ENCODE measurements at regions not wholly inside any gene's neighbourhood (a gene's known extent, or its start where the extent isn't known, plus 50 kb on each side); places are given as distances from the start of the nearest gene placed in this dataset.
"Not testable (repeated sequence)": the region's sequence is repeated elsewhere in the genome, so short reads cannot be mapped to it uniquely, and the experiment has no call there.

DNA sequence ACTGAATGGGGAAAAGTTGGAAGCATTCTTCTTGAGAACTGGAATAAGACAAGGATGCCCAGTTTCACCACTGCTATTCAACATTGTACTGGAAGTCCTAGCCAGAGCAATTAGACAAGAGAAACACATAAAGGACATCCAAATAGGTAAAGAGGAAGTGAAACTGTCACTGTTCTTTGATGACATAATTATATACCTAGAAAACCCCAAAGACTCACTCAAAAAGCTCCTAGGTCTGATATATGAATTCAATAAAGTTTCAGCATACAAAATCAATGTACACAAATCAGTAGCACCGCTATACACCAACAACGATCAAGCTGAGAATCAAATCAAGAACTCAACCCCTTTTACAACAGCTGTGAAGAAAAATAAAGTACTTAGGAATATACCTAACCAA, 157.3 kb upstream of the DDHD1 start:
- DNase-seq (ENCODE audit: low read depth in 3 of 3, low spot score in 1 of 3), result no peak

DNA sequence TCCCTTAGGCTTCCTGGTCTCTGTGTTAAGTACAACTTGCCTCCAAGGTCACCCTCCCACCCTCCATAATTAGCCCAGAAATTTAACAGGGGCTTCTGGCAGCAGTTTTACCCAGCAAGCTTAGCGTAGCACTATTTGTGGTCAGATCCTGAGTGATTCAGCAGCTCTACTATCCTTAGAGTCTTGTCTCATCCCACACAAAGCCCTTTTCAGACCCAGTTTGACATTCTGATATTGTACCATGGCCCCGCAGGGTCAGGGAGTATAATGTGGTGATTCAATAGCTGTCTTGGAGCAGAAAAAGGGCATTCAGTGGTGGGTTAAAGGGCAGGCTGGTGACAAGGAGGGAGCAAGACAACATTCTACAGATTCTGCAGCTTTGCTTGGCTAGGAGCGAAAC, 153.8 kb upstream of the DDHD1 start:
- DNase-seq (ENCODE audit: low read depth in 3 of 3, low spot score in 1 of 3), result no peak

- peak in 1 of 3 donors; percentile 22 for DNase-seq (ENCODE audit: low read depth in 3 of 3, low spot score in 1 of 3)
These were observed 153.2 kb upstream of the DDHD1 start for GRCh38 chr14:53306267-53306721.

DNA sequence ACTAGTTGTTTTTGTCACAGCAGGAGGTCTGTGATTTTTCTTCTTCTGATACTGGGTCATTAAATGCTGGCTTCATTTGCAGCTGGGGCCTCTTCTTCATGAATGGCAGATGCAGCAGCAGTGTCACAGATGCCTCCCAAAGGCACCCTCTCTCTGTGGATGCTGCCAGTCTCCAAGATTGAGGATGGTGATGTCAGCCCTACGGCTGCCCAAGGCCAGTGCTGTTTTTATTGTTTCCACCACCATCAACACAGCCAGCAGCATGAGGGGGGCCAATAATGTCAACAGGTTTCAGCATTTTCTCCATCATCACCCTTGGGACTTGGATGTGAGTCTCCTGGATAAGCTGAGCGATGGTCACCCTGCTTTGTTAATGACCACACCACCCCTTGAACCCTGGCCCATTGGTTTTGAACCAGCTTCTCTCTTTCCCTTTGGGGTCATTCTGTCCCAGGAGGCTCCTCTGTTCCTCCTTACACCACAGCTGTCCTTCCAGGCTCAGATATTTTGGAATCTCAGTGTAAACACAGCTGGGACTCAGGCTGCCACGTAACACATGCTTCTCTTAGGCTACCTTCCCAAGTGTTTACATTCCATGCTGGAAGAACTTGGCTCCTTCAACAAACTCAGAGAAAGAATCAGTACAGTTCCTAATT, 151.7 kb upstream of the DDHD1 start:
- DNase-seq (ENCODE audit: low read depth in 3 of 3, low spot score in 1 of 3), result no peak

GRCh38 chr14:53295985-53296582, 143.0 kb upstream of the DDHD1 start:
- DNase-seq (ENCODE audit: low read depth in 3 of 3, low spot score in 1 of 3), result no peak

GRCh38 chr14:53295372-53295771, 142.2 kb upstream of the DDHD1 start:
- DNase-seq (ENCODE audit: low read depth in 3 of 3, low spot score in 1 of 3), result no peak

- no peak for DNase-seq (ENCODE audit: low read depth in 3 of 3, low spot score in 1 of 3)
These were observed 133.2 kb upstream of the DDHD1 start for GRCh38 chr14:53286301-53286700.

- DNase-seq (ENCODE audit: low read depth in 3 of 3, low spot score in 1 of 3), result no peak
These were observed 132.7 kb upstream of the DDHD1 start for GRCh38 chr14:53285821-53286220.

DNA sequence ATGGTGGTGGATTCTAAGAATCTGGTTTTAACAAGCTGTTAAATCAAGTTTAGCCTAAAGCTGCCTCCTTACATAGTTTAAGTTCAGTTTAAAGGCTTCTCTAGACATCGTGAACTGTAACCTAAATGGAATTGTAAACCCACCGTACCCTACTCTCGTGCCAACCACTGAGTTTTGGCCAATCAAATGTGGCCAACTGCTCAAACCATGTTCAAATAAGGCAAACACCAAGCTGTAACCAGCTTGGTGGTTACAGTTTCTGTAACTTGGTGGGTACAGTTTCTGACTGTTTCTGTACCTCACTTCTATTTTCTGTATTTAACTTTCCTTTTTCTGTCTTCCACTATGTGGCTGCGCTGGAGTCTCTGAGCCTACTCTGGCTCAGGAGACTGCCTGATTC, 131.9 kb upstream of the DDHD1 start:
- DNase-seq (ENCODE audit: low read depth in 3 of 3, low spot score in 1 of 3), result no peak

DNA sequence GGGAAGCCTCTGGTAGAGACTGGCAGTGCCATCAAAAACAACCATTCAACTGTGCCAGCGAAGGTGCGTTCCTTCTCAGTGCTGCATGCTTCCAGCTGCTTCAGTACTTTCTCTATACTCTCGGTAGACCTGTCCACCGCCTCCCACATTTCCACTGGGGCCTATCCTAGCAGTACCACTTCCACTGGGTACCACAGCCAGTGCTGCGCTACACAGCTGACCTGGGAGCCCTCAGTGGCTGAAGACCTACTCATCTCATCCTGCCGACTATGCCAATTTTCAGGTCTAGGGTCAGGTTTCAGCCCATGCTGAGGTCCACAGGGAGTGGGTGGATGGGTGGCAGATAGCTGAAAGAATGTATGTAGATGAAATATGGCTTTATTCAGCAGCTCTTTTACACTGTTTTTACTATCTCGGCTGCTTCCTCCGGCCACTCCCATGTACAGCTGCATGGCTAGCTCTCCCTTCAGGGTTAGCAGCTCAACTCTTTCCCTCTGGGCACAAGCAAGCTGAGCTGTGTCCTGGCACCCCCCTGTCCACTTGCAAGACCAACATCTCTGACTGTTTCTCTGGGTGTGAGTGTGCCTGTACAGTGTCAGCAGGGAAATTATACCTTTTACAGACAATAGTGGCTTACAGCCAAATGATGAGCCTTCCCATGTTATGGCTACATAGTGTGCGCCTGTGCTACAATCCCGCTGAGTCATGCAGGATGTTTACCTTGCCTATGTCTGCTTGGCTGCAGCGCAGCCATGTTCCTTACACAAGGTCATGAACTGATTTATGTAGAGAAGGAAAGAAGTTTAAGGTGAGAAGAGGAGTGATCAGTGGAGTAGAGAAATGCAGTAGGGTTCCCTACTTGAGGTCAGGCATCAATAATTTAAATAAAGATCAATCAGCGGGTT, 125.7 kb upstream of the DDHD1 start:
- DNase-seq (ENCODE audit: low read depth in 3 of 3, low spot score in 1 of 3), result no peak

GRCh38 chr14:53273671-53274072, 120.5 kb upstream of the DDHD1 start:
- DNase-seq (ENCODE audit: low read depth in 3 of 3, low spot score in 1 of 3), result no peak

- no peak for DNase-seq (ENCODE audit: low read depth in 3 of 3, low spot score in 1 of 3)
These were observed 111.9 kb upstream of the DDHD1 start for GRCh38 chr14:53265025-53265424.

DNA sequence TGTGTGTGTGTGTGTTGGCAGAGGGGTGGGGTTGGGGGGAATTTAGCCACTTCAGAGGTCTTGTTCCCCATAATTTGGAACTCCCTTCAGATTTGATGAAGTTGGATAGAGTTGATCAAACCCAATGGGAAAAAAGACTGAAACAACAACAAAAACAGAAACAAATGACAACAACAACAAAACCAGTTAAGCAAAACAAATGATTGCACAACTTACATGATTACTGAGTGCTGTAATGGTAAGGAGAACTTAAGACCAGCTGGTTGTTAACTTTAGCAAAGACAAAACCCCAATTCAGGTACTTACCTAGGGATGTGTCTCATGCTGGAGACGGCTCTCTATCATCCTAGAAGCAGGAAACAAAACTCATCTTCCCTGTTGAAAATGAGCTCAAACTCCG, 107.8 kb upstream of the DDHD1 start:
- no peak for DNase-seq (ENCODE audit: low read depth in 3 of 3, low spot score in 1 of 3)

GRCh38 chr14:53260286-53260685, 107.2 kb upstream of the DDHD1 start:
- DNase-seq (ENCODE audit: low read depth in 3 of 3, low spot score in 1 of 3), result no peak

DNA sequence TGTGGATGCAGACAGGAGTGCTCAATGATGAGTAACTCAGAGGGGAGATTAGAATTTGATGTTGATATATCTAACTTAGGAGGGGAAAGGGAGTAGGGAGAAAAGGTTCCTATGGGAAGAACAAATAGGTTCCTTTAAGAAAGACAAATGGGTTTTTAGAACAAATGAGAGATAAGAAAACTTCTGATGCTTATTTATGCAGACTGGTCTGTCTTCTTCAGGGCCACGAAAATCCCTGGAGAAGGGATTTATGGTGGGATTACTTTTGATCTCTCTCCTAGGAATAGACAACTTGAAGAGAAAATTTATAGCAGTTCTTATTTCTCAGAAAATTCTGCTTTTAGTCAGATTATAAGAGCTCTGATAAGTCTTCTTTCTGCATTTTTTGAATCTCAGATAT, 99.0 kb upstream of the DDHD1 start:
- no peak for DNase-seq (ENCODE audit: low read depth in 3 of 3, low spot score in 1 of 3)

DNA sequence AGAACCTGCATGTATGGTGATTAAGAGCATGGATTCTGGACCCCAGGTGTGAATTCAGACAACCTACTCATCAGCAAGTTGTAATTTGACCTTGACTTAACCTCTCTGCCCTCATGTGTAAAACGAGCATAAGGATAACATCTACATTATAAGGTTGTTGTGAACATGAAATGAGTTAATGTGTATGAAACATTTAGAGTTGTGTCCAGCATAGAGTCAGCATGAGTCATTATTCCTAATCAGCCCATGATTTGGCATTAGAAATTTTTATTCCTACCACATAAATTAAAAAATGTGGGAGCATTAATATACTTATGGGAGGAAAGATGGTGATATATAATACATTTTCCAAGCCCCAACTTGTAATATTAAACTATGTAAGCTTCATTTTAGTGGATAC, 95.9 kb upstream of the DDHD1 start:
- no peak for DNase-seq (ENCODE audit: low read depth in 3 of 3, low spot score in 1 of 3)

DNA sequence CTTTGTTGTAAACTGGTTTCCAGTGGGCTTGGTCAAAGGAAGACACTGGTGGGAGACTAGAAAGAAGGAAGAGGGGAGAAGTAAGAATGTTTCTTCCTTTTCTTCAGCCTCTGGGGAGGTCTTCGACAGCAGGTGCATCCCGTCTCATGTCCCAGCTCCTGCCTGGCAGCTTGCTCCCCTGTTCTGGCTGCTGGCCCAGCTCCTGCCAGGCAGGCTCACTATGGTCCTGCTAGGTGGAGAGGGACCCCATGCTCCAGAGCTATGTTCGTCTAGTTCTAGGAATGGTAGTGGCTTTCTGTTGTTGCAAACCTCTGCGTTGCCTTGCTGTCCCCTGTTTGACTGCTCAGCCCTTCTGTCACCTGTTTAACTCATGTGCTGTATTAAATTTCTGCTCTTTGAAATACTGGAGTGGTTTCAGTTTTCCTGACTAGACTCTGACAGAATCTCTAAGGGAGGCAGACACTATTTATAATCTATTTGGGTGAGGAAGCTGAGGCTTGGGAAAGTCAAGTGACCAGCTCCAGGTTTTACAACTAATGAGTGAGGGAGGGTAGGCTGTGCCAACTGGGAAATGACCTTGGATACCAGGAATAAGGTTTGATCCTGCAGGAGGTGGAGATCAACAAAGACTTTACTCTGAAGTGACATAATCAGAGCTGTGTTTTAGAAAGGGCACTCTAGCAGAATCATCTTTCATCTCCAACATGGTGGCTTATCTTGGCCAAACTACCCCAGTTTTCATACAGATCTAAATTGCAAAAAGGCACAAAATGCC, 94.7 kb upstream of the DDHD1 start:
- DNase-seq (ENCODE audit: low read depth in 3 of 3, low spot score in 1 of 3), result no peak

DNA sequence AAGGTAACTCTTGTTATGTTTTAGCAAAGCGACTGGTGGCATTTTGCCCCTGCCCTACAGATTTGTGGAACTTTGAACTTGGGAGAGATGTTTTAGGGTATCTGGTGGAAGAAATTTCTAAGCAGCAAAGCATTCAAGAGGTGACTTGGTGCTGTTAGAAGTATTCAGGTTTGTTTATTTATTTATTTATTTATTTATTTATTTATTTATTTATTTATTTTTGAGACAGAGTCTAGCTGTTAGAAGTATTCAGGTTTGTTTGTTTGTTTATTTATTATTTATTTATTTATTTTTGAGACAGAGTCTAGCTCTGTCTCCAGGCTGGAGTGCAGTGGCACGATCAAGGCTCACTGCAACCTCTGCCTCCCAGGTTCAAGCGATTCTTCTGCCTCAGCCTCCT, 89.8 kb upstream of the DDHD1 start:
- not testable (repeated sequence) for DNase-seq (ENCODE audit: low read depth in 3 of 3, low spot score in 1 of 3)

GRCh38 chr14:53237488-53237887, 84.4 kb upstream of the DDHD1 start:
- no peak for DNase-seq (ENCODE audit: low read depth in 3 of 3, low spot score in 1 of 3)

DNA sequence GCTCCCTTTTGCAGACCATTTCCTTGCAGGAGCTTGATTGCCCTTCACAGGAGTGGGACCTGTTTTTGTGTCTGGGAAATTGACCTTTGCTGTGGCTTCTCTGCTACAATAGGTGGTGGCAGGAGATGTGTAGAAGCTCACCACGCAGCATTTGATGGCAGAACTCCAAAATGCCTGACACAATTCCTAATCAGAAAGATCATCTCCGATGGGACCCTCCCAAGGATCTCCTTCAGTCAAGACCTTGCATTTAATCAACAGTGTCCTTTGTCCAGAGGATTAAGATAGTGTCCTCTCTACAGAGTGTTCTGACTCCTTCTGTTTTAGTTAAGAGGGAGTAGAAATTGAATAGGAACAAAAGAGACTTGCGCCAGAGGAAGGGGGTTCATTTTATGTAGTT, 83.6 kb upstream of the DDHD1 start:
- no peak for DNase-seq (ENCODE audit: low read depth in 3 of 3, low spot score in 1 of 3)

DNA sequence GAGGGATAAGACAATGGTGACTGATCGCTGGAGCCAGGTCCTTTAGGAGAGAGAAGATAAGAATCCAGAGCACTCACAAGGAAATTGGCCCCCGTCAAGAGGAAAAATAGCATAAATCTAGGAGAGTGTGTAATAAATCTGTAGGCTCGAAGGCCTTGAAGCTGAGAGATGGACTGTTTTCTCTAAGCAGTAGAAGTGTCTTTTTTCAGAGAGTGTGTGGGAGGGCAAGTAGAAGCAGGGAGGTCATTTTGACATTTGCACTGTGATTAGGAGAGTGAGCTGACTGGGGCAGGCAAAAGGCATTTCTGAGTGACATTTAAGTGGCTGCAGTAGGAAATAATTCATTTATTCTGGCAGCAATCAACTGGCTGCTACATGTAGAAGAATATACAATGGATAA, 78.0 kb upstream of the DDHD1 start:
- DNase-seq (ENCODE audit: low read depth in 3 of 3, low spot score in 1 of 3), result no peak

All from stimulated activated CD4-positive, alpha-beta T cell treated with anti-CD3 and anti-CD28 coated beads, TNF-alpha, amount 100 ng/mL, for 1 hour (primary cell).